Mucosa of rectum (tissue), 2 donors: ENCODE measurements at regions not wholly inside any gene's neighbourhood (a gene's known extent, or its start where the extent isn't known, plus 50 kb on each side); places are given as distances from the start of the nearest gene placed in this dataset.

Experiments
- H3K27ac ChIP-seq, 2 donors: one replicate each; pipeline ENCODE4 v1.7.0; 2013; ENCODE audit warnings: inconsistent platforms in 2 of 2, low read depth in 2 of 2, low read length in 2 of 2
- H3K27me3 ChIP-seq, 2 donors: one replicate each; pipeline ENCODE4 v1.7.0; 2013; ENCODE audit warnings: low read length in 2 of 2; ENCODE audit not compliant: control insufficient read depth in 2 of 2, insufficient read depth in 2 of 2
- H3K36me3 ChIP-seq, 2 donors: one replicate each; pipeline ENCODE4 v1.7.0; 2013; ENCODE audit warnings: low read length in 2 of 2; ENCODE audit not compliant: control insufficient read depth in 2 of 2, insufficient read depth in 2 of 2
- H3K4me1 ChIP-seq, 2 donors: one replicate each; pipeline ENCODE4 v1.7.0; 2013; ENCODE audit warnings: low read length in 2 of 2, mild to moderate bottlenecking in 1 of 2; ENCODE audit not compliant: control insufficient read depth in 2 of 2, insufficient read depth in 2 of 2
- H3K4me3 ChIP-seq, 2 donors: one replicate each; pipeline ENCODE4 v1.7.0; 2013; ENCODE audit warnings: low read length in 2 of 2
- H3K9ac ChIP-seq, 2 donors: one replicate each; pipeline ENCODE4 v1.7.0; 2013; ENCODE audit warnings: low read length in 2 of 2, low read depth in 1 of 2, mild to moderate bottlenecking in 1 of 2
- H3K9me3 ChIP-seq, 2 donors: one replicate each; pipeline ENCODE4 v1.7.0; 2013; ENCODE audit warnings: low read length in 2 of 2; ENCODE audit not compliant: control insufficient read depth in 2 of 2
- donor health status: healthy.
- donor health status: Normal muscosa, but diverticular disease.

GRCh38 chr14:53470351-53471043 is 317.4 kb upstream of the DDHD1 start:
- Histone ChIP-seq H3K27me3 (no peaks in the 10 kb centered on the region), H3K27ac (no peak overlapping the region)

DNA sequence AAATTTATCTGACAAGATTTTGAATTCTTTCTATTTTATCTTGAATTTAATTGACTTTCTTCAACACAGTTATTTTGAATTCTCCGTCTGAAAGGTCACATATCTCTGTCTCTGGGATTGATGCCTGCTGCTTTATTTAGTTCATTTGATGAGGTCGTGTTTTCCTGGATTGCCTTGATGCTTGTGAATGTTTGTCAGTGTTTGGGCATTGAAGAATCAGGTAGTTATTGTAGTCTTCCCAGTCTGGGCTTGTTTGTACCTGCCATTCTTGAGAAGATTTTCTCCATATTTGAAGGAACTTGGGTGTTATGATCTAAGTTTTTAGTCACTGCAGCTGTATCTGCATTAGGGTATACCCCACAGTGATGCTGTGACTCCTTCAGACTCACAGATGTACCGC is 315.8 kb upstream of the DDHD1 start:
- H3K9ac ChIP-seq: no peak overlapping the region
- H3K4me1 ChIP-seq: no peaks in the 10 kb centered on the region
- H3K9me3 ChIP-seq: no peaks in the 10 kb centered on the region
- no peak overlapping the region for H3K4me3 ChIP-seq
- no peak overlapping the region for H3K27ac ChIP-seq
- H3K27me3 ChIP-seq: no peaks in the 10 kb centered on the region
- no peaks in the 10 kb centered on the region for H3K36me3 ChIP-seq

More at GRCh38 chr14:53470351-53471043, 317.4 kb upstream of the DDHD1 start:
- H3K9ac ChIP-seq: no peak overlapping the region
- no peaks in the 10 kb centered on the region for H3K4me1 ChIP-seq
- no peaks in the 10 kb centered on the region for H3K9me3 ChIP-seq
- H3K4me3 ChIP-seq: no peak overlapping the region
- no peaks in the 10 kb centered on the region for H3K36me3 ChIP-seq

- Histone ChIP-seq H3K9ac (no peak overlapping the region), H3K27ac (no peak overlapping the region), H3K4me1 (no peaks in the 10 kb centered on the region), H3K27me3 (no peaks in the 10 kb centered on the region), H3K36me3 (no peaks in the 10 kb centered on the region), H3K9me3 (no peaks in the 10 kb centered on the region), H3K4me3 (no peak overlapping the region)
These were observed 311.3 kb upstream of the DDHD1 start for GRCh38 chr14:53464376-53464775.

DNA sequence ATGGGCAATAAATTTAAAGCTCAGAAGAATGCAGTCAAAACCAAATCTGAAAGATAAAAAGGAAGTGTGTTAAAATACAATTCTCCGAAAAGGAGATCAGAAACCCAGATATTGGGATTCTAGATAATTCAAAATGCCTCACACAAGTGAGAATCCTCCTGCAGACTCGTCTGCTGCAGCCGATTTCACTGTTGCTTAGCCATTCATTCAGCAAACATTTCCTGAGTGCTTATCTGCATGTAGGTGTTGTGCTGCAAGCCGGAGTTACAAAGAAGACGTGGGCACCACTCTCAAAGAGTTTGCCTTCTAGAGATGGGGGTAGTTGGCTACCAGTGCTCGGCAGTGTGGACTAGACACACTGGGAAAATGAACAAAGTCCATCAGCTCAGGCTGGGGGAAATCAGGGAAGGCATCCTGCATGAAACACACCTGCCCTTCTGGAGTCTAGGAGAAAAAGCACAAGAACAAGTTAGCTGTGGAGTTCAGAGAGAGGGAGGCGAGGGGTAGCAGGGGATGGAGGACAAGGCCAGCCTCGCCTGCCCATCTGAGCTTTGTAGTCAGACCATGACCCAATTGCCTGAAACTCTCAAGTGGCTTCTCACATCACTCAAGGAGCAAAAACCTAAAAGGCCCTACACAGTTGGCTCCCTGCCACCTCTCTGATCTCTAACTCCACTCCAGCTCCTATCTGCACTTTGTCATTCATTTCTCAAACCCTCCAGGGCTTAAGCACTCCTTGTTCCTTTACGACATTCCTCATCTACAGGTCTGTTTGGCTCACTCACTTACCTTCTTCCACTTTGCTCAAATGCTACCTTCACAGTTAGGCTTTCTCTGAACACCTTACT is 310.0 kb upstream of the DDHD1 start:
- Histone ChIP-seq H3K4me1 (no peaks in the 10 kb centered on the region), H3K27me3 (no peaks in the 10 kb centered on the region), H3K36me3 (no peaks in the 10 kb centered on the region), H3K9ac (no peak overlapping the region), H3K27ac (no peak overlapping the region), H3K4me3 (no peak overlapping the region), H3K9me3 (no peaks in the 10 kb centered on the region)

DNA sequence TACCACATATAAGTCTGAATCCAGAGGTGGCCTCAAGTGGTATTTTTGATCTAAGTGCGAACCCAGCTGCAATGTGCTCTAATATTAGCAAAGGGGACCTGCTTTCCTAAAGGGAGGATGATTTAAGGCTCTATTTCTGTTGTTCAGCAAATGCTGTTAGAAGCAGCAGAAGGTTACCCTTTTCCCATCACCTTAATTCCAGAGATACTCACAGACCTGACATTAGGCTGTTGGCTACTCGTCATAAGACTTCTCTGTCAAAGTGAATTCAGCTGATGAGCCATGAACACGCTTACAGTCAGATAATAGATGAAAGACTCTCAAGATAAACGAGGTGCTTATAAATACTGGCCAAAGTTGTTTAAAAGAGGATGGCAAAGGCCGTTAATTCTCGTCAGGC is 308.7 kb upstream of the DDHD1 start:
- Histone ChIP-seq H3K9ac (no peak overlapping the region), H3K4me1 (no peaks in the 10 kb centered on the region), H3K27me3 (no peaks in the 10 kb centered on the region), H3K36me3 (no peaks in the 10 kb centered on the region), H3K9me3 (no peaks in the 10 kb centered on the region), H3K4me3 (no peak overlapping the region), H3K27ac (no peak overlapping the region)

DNA sequence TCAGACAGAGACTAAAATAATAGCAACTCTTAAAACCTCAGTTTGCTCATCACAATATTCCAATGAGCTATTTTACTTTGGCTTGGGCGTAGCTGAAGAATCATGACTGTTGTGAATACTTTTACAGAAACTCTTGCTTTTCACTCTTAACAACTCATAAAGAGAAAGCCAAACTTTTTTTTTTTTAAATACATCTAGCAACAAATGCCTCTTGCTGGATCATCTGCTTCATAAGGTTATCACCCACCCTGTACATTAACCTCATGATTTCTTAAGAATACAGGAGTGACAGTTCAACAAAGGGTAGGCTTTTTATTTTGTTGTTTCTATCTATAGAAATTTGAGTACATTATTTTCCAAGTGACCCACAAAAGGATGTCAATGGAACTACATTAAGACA is 307.4 kb upstream of the DDHD1 start:
- H3K36me3 ChIP-seq: no peaks in the 10 kb centered on the region
- no peaks in the 10 kb centered on the region for H3K27me3 ChIP-seq
- no peaks in the 10 kb centered on the region for H3K9me3 ChIP-seq
- H3K9ac ChIP-seq: no peak overlapping the region
- H3K4me1 ChIP-seq: no peaks in the 10 kb centered on the region
- no peak overlapping the region for H3K27ac ChIP-seq
- no peak overlapping the region for H3K4me3 ChIP-seq

DNA sequence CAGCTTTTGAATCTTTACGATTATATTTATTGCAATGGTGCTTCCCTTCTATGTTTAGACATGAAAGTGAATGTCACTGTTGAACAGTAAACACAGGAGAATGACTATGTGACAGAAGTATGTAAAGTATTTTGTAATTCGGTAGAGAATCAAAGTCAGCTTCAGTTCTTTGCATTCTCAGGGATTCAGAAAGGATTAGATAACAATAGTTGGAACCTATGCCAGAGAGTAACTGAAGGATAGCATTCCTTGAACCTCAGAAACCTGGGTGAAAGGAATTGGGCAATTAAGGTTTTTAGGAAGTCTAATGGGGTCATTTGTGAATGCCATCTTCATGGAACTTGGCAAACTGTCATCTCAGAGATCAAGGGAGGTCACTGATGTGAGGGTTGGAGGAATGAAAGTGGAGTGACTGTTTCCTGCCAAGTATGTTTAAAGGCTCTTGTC is 305.3 kb upstream of the DDHD1 start:
- H3K36me3 ChIP-seq: no peaks in the 10 kb centered on the region
- no peak overlapping the region for H3K4me3 ChIP-seq
- H3K27ac ChIP-seq: no peak overlapping the region
- H3K9ac ChIP-seq: no peak overlapping the region
- H3K27me3 ChIP-seq: no peaks in the 10 kb centered on the region
- H3K4me1 ChIP-seq: no peaks in the 10 kb centered on the region
- H3K9me3 ChIP-seq: no peaks in the 10 kb centered on the region

DNA sequence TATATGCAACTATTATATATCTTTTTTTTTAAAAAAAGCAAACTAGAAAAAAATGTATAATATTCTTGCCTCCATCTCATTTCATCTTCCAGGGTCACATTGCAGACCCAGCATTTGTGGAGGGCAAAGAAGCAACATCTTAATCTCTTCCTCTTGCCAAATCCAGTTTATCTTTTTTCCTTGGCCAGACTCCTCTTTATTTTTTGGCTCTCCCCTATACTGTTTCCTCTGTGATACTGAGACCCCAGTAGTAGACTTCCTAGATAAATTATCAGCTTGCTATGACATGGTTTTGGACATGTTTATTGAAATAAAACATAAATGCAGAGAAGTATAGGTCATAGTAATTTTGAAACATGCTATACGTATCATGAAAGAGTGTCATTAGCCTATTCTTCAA is 303.8 kb upstream of the DDHD1 start:
- peaks cover 3 to 5% of the 10 kb centered on the region in 2 donors for H3K4me1 ChIP-seq
- H3K27ac ChIP-seq: no peak overlapping the region
- no peaks in the 10 kb centered on the region for H3K36me3 ChIP-seq
- no peak overlapping the region for H3K9ac ChIP-seq
- no peaks in the 10 kb centered on the region for H3K27me3 ChIP-seq
- H3K4me3 ChIP-seq: no peak overlapping the region
- no peaks in the 10 kb centered on the region for H3K9me3 ChIP-seq

DNA sequence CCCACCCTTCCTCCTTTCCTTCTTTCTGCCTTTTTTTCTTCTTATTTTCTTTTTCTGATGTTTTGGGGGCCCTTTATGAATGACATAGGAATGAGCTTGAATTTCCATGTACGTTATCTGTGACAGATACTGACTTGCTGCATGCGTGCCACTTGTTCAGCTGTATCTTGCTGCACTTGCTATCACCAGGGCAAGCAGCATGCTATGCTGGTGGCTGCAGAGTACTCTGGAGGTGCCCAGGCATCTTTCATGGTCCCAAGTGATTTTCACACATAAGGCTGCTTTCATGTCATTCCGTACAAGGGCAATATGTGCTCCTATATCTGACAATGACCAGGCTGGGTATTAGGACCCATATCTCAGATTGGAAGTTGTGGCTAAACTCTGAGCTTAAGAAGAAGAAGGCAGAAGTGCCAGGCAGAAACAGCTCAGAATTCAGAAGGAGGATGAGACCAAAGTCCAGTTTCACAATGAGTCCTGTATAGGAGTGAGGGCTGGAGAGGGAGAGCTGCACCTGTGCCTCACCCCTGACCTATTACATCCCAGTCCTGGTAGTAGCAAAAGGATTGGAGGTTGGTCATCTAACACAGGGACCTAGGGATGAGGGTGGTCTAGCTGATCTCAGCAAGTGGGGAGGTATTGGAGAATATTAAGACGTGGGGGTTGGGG is 299.0 kb upstream of the DDHD1 start:
- H3K27ac ChIP-seq: peak overlapping the region in 1 of 2 donors; percentile 15
- H3K36me3 ChIP-seq: no peaks in the 10 kb centered on the region

GRCh38 chr14:53450871-53451270 is 297.7 kb upstream of the DDHD1 start:
- no peak overlapping the region for H3K4me3 ChIP-seq
- H3K9ac ChIP-seq: no peak overlapping the region

More for the DNA sequence above, 299.0 kb upstream of the DDHD1 start:
- Histone ChIP-seq H3K9ac (no peak overlapping the region), H3K27me3 (no peaks in the 10 kb centered on the region), H3K9me3 (no peaks in the 10 kb centered on the region), H3K4me1 (peaks cover 8 to 17% of the 10 kb centered on the region in 2 donors), H3K4me3 (peak overlapping the region in 1 of 2 donors; percentile 9)

More at GRCh38 chr14:53450871-53451270, 297.7 kb upstream of the DDHD1 start:
- H3K36me3 ChIP-seq: no peaks in the 10 kb centered on the region
- H3K9me3 ChIP-seq: no peaks in the 10 kb centered on the region
- H3K4me1 ChIP-seq: peaks cover 8 to 17% of the 10 kb centered on the region in 2 donors
- H3K27ac ChIP-seq: no peak overlapping the region
- H3K27me3 ChIP-seq: no peaks in the 10 kb centered on the region
